Renal cortex interstitium (tissue), 11 donors: ENCODE measurements at regions not wholly inside any gene's neighbourhood (a gene's known extent, or its start where the extent isn't known, plus 50 kb on each side); places are given as distances from the start of the nearest gene placed in this dataset.

Experiments
- DNase-seq, 11 donors: peaks; one replicate each; pipeline ENCODE4 v3.0.0-alpha.2; 2013; ENCODE audit warnings: low read depth in 9 of 11, low spot score in 4 of 11; ENCODE audit errors: extremely low read depth in 1 of 11

GRCh38 chr7:142338633-142339501 is 81.0 kb upstream of the PRSS58 start:
- peak in 5 of 11 donors; percentile 15 to 34 (median 24) for DNase-seq

- DNase-seq, result no peak
Measured at GRCh38 chr7:142337054-142338001, 79.5 kb upstream of the PRSS58 start.

- no peak for DNase-seq
Measured at GRCh38 chr7:142334806-142335205, 76.9 kb upstream of the PRSS58 start.

GRCh38 chr7:142334236-142334635 is 76.4 kb upstream of the PRSS58 start:
- DNase-seq, result no peak

- no peak for DNase-seq
Measured at GRCh38 chr7:142332421-142332820, 74.6 kb upstream of the PRSS58 start.

GRCh38 chr7:142331941-142332340 is 74.1 kb upstream of the PRSS58 start:
- no peak for DNase-seq

GRCh38 chr7:142329062-142329790 is 71.4 kb upstream of the PRSS58 start:
- peak in 3 of 11 donors; percentile 15 to 40 (median 18) for DNase-seq

GRCh38 chr7:142328551-142328950 is 70.7 kb upstream of the PRSS58 start:
- DNase-seq, result no peak

GRCh38 chr7:142327628-142328405 is 70.0 kb upstream of the PRSS58 start:
- DNase-seq, result peak in 4 of 11 donors; percentile 23 to 37 (median 24)

GRCh38 chr7:142323706-142324105 is 65.8 kb upstream of the PRSS58 start:
- peak in 9 of 11 donors; percentile 25 to 52 (median 44) for DNase-seq

- no peak for DNase-seq
Measured at GRCh38 chr7:142321391-142321790, 63.5 kb upstream of the PRSS58 start.

GRCh38 chr7:142320883-142321282 is 63.0 kb upstream of the PRSS58 start:
- no peak for DNase-seq

- DNase-seq, result no peak
Measured at GRCh38 chr7:142319970-142320369, 62.1 kb upstream of the PRSS58 start.

GRCh38 chr7:142314281-142314680 is 56.4 kb upstream of the PRSS58 start:
- no peak for DNase-seq

- no peak for DNase-seq
Measured at GRCh38 chr7:142313528-142313927, 55.7 kb upstream of the PRSS58 start.

GRCh38 chr7:142311876-142312275 is 54.0 kb upstream of the PRSS58 start:
- DNase-seq, result no peak

- no peak for DNase-seq
Measured at GRCh38 chr7:142308918-142309317, 51.1 kb upstream of the PRSS58 start.

- no peak for DNase-seq
Measured at GRCh38 chr7:142308326-142308725, 50.5 kb upstream of the PRSS58 start.
